ENCODE measurements at regions not wholly inside any gene's neighbourhood (a gene's known extent, or its start where the extent isn't known, plus 50 kb on each side); places are given as distances from the start of the nearest gene placed in this dataset.

DNA sequence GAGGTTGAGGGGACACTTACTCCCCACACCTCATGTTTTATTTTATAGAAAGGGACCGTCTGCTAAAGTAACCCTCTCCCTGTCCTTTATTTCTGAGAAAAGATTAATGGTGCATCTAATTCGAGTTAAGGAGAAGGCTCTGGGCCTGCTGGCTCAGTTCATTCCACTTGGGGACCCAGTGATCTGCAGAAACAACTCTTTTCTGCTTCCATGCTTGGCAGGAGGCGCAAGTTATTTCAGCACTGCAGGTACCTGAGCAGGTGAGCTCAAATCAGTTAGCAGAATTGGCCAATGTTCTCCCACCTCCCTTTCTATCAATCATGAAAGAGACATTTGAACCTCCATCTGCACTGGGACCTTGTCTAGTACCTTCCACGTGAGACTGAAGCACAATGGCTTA lies 396.1 kb downstream of the SFMBT2 start:
- no peak for TF ChIP-seq POLR2A (IDR thresholded peaks at IDR 0.05)
- TF ChIP-seq EP300 (IDR thresholded peaks at IDR 0.05) = no peak
- no peak for TF ChIP-seq CTCF (IDR thresholded peaks at IDR 0.05)
- Histone ChIP-seq H3K9me3 (peaks cover 0 to 10% (median 0%) of the 10 kb centered on the region in 4 donors), H3K36me3 (no peaks in the 10 kb centered on the region), H3K4me1 (no peaks in the 10 kb centered on the region), H3K27me3 (no peaks in the 10 kb centered on the region), H3K27ac (no peak overlapping the region), H3K4me3 (no peak overlapping the region)
- no peak for DNase-seq (ENCODE audit: low spot score in 2 of 2)
- 76 to 84% methylated on average over 4 of the region's 4 CpGs for WGBS, 2 donors

GRCh38 chr10:7011994-7012393 lies 398.8 kb downstream of the SFMBT2 start:
- no peaks in the 10 kb centered on the region for H3K27me3 ChIP-seq
- no peak for DNase-seq (ENCODE audit: low spot score in 2 of 2)
- no peaks in the 10 kb centered on the region for H3K36me3 ChIP-seq
- WGBS, 2 donors = 81 to 88% methylated on average over 2 of the region's 2 CpGs
- H3K27ac ChIP-seq = no peak overlapping the region
- TF ChIP-seq CTCF (IDR thresholded peaks at IDR 0.05) (no peak), EP300 (IDR thresholded peaks at IDR 0.05) (no peak), POLR2A (IDR thresholded peaks at IDR 0.05) (no peak)
- H3K4me3 ChIP-seq = no peak overlapping the region
- no peaks in the 10 kb centered on the region for H3K4me1 ChIP-seq
- H3K9me3 ChIP-seq = no peaks in the 10 kb centered on the region

DNA sequence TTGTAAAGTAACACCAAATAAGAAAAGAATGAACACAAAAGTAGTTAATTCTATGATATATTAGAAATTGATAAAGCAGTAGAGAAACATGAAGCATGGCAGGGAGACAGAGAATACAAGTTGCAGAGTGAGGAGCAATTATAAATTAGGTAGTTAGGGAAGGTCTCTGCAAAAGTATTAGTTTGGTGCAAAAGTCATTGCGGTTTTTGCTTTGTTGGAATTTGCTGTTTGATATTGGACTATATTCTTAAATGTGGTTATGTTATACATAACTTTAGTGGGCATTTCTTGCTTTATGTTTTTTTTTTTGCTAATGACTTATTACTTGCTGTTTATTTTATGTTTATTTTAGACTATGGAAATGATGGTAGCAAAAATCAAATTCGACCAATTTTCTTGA lies 402.2 kb downstream of the SFMBT2 start:
- Histone ChIP-seq H3K4me1 (no peaks in the 10 kb centered on the region), H3K36me3 (no peaks in the 10 kb centered on the region), H3K27ac (no peak overlapping the region), H3K9me3 (no peaks in the 10 kb centered on the region), H3K4me3 (no peak overlapping the region), H3K27me3 (no peaks in the 10 kb centered on the region)
- 89 to 95% methylated on average over 2 of the region's 2 CpGs for WGBS, 2 donors
- TF ChIP-seq POLR2A (IDR thresholded peaks at IDR 0.05) (no peak), EP300 (IDR thresholded peaks at IDR 0.05) (no peak)
- DNase-seq (ENCODE audit: low spot score in 2 of 2) = no peak

DNA sequence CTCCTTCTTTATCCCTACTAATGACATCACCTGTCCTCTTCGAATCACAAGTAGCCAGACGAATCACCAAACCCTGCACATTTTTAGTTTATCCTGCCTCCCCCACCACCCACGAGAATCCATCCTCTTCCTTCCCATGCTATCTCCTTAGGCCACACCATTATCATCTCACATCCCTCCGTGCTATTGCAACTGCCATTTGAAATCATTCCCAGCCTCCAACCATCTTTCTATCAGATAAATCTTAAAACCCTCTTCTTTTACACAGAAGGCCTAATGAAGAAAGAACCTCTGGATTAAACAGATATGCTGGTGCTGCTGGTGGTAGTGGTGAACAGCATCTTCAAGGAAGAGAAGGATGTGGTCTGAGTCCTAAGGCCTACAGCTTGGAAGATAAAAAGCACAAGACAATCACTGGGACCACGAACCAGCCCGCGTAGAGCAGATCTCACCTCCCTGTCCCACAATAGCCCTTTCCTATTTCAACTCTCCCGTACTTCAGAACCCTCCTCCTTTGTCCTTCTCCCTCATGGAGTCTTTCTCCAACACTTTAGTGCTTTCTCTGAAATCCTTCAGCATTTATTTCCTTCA lies 403.1 kb downstream of the SFMBT2 start:
- H3K36me3 ChIP-seq = no peaks in the 10 kb centered on the region
- H3K4me1 ChIP-seq = no peaks in the 10 kb centered on the region
- no peaks in the 10 kb centered on the region for H3K27me3 ChIP-seq
- TF ChIP-seq EP300 (IDR thresholded peaks at IDR 0.05) = no peak
- TF ChIP-seq CTCF (IDR thresholded peaks at IDR 0.05) = no peak
- TF ChIP-seq POLR2A (IDR thresholded peaks at IDR 0.05) = no peak
- H3K27ac ChIP-seq = no peak overlapping the region
- no peak overlapping the region for H3K4me3 ChIP-seq
- no peak for DNase-seq (ENCODE audit: low spot score in 2 of 2)
- H3K9me3 ChIP-seq = no peaks in the 10 kb centered on the region
- 87 to 89% methylated on average over 8 of the region's 8 CpGs for WGBS, 2 donors

DNA sequence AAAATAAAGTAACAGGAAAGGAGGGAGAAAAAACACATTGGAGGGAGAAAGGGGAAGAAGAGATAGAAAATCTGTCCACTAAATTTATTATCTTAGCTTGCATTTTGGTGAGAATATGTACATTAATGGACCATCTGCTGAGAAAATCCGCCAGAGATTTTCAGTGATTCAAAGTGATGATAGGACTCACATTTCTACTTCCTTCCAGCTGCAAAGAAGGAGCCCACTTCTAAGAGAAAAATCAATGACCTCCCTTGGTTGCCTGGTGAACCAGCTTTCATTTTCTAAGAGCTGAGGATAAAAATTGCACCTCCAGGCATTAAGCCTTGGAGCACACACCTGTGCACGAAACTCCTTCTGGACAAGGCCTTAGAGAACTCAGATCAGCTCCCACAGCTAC lies 404.3 kb downstream of the SFMBT2 start:
- WGBS, 2 donors = 70 to 86% methylated on average over 2 of the region's 2 CpGs
- no peaks in the 10 kb centered on the region for H3K4me1 ChIP-seq
- TF ChIP-seq POLR2A (IDR thresholded peaks at IDR 0.05) (no peak), EP300 (IDR thresholded peaks at IDR 0.05) (no peak), CTCF (IDR thresholded peaks at IDR 0.05) (no peak)
- no peak overlapping the region for H3K27ac ChIP-seq
- no peaks in the 10 kb centered on the region for H3K36me3 ChIP-seq
- H3K4me3 ChIP-seq = no peak overlapping the region
- H3K9me3 ChIP-seq = no peaks in the 10 kb centered on the region
- no peak for DNase-seq (ENCODE audit: low spot score in 2 of 2)
- no peaks in the 10 kb centered on the region for H3K27me3 ChIP-seq
